ENCODE measurements at regions not wholly inside any gene's neighbourhood (a gene's known extent, or its start where the extent isn't known, plus 50 kb on each side); places are given as distances from the start of the nearest gene placed in this dataset.

DNA sequence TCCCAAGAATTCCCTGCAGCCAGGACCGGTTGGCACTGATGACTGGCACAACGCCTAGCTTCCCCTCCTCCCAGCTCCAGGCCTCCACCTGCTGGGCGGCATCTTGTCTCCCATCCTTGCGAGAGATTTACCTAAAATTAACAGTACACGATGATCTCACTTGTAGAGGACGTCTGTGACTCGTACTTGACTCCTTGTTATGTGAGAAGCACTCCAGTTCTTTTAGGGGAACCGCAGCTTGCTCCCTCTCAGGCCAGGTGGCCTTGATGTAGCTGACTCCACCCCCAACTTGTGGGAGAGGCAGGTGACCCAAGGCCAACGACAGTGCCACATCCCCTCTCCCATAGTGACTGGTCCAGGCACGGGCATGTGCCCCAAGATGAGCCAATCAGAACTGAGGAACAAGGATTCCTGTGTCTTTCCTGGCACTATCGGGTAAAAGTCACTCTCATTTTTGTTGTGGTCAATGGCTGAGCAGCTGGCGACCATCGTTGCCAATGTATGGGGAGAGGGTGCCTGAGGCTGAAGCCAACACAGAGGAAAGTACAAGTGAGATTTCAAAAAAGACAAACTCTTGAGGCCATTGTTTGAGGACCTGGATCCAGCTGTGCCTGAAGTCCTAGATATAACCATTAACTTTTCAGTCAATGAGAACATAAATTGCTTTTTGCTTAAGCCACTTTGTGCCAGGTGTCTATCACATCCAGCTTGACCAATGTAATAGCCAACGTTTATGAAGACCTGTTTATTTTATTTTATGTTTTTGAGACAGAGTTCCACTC, 208.7 kb downstream of the RBM19 start:
- H3K36me3 ChIP-seq (ENCODE audit: control insufficient read depth in 2 of 3, insufficient read depth in 3 of 3, low read length in 3 of 3), result no peaks in the 10 kb centered on the region
- TF ChIP-seq, protein P1, sequence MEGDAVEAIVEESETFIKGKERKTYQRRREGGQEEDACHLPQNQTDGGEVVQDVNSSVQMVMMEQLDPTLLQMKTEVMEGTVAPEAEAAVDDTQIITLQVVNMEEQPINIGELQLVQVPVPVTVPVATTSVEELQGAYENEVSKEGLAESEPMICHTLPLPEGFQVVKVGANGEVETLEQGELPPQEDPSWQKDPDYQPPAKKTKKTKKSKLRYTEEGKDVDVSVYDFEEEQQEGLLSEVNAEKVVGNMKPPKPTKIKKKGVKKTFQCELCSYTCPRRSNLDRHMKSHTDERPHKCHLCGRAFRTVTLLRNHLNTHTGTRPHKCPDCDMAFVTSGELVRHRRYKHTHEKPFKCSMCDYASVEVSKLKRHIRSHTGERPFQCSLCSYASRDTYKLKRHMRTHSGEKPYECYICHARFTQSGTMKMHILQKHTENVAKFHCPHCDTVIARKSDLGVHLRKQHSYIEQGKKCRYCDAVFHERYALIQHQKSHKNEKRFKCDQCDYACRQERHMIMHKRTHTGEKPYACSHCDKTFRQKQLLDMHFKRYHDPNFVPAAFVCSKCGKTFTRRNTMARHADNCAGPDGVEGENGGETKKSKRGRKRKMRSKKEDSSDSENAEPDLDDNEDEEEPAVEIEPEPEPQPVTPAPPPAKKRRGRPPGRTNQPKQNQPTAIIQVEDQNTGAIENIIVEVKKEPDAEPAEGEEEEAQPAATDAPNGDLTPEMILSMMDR (IDR thresholded peaks at IDR 0.05; ENCODE audit: borderline replicate concordance, extremely low read depth, insufficient read depth), result no peak
- no peak overlapping the region for H3K27ac ChIP-seq (ENCODE audit: low read depth in 2 of 2, low read length in 2 of 2)
- intact Hi-C loops (cut with DNase I), result no loop called here
- no peaks in the 10 kb centered on the region for H3K4me1 ChIP-seq (ENCODE audit: control insufficient read depth in 2 of 3, insufficient read depth in 2 of 3, low read depth in 1 of 3, low read length in 3 of 3)
- FAIRE-seq (no peak), DNase-seq (no peak)
- H3K4me3 ChIP-seq (ENCODE audit: low read length in 3 of 3), result no peak overlapping the region
- no peaks in the 10 kb centered on the region for H3K27me3 ChIP-seq (ENCODE audit: control insufficient read depth, insufficient read depth, low read length)
- no peak overlapping the region for H3K9ac ChIP-seq (ENCODE audit: low read length in 3 of 3)
- H3K9me3 ChIP-seq (ENCODE audit: control insufficient read depth in 2 of 3, insufficient read depth in 1 of 3, low read length in 3 of 3), result no peaks in the 10 kb centered on the region

DNA sequence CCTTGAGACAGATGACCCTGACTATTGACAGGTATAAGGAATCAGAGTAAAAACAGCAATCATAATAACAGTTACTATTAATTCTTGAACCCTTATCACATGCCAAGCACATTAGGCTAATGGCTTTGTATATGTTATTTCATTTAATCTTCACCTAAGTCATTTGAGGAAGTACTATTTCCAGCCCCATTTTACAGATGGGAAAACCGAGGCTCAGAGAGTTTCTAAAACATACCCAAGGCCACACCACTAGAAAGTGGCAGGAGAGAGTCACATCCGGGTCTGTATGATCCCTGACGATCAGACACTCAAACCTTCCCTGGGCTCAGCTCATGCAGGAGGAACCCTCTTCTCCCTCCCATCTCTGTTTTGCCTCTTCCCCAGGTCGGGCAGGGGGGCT, 209.5 kb downstream of the RBM19 start:
- FAIRE-seq (no peak), DNase-seq (no peak)
- Histone ChIP-seq H3K9ac (ENCODE audit: low read length in 3 of 3) (no peak overlapping the region), H3K27ac (ENCODE audit: low read depth in 2 of 2, low read length in 2 of 2) (no peak overlapping the region), H3K36me3 (ENCODE audit: control insufficient read depth in 2 of 3, insufficient read depth in 3 of 3, low read length in 3 of 3) (no peaks in the 10 kb centered on the region), H3K4me3 (ENCODE audit: low read length in 3 of 3) (no peak overlapping the region), H3K27me3 (ENCODE audit: control insufficient read depth, insufficient read depth, low read length) (no peaks in the 10 kb centered on the region), H3K9me3 (ENCODE audit: control insufficient read depth in 2 of 3, insufficient read depth in 1 of 3, low read length in 3 of 3) (no peaks in the 10 kb centered on the region), H3K4me1 (ENCODE audit: control insufficient read depth in 2 of 3, insufficient read depth in 2 of 3, low read depth in 1 of 3, low read length in 3 of 3) (no peaks in the 10 kb centered on the region)
- TF ChIP-seq, protein P1 (IDR thresholded peaks at IDR 0.05; ENCODE audit: borderline replicate concordance, extremely low read depth, insufficient read depth), result no peak
- intact Hi-C loops (cut with DNase I), result no loop called here

DNA sequence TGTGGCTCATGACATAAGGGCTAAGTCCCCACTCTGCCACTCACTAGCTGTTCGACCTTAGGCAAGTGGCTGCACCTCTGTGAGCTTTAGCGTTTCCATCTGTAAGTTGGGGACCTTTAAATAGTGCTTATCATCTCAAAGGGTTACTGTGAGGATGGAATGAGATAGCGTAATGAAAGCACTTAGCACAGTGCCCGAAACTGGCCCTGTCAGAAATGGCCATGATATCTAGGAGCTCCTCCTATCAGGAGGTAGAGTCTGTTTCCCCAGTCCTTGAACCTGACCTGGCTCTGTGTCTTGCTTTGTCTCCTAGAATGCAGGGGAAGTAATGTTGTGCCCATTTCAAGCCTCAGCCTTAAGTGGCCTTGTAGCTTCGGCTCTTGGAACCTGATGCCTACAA, 211.0 kb downstream of the RBM19 start:
- Histone ChIP-seq H3K27me3 (ENCODE audit: control insufficient read depth, insufficient read depth, low read length) (no peaks in the 10 kb centered on the region), H3K9ac (ENCODE audit: low read length in 3 of 3) (no peak overlapping the region), H3K27ac (ENCODE audit: low read depth in 2 of 2, low read length in 2 of 2) (no peak overlapping the region), H3K36me3 (ENCODE audit: control insufficient read depth in 2 of 3, insufficient read depth in 3 of 3, low read length in 3 of 3) (no peaks in the 10 kb centered on the region), H3K4me3 (ENCODE audit: low read length in 3 of 3) (no peak overlapping the region), H3K4me1 (ENCODE audit: control insufficient read depth in 2 of 3, insufficient read depth in 2 of 3, low read depth in 1 of 3, low read length in 3 of 3) (no peaks in the 10 kb centered on the region), H3K9me3 (ENCODE audit: control insufficient read depth in 2 of 3, insufficient read depth in 1 of 3, low read length in 3 of 3) (no peaks in the 10 kb centered on the region)
- no peak for DNase-seq
- TF ChIP-seq, protein P1 (IDR thresholded peaks at IDR 0.05; ENCODE audit: borderline replicate concordance, extremely low read depth, insufficient read depth), result no peak
- intact Hi-C loops (cut with DNase I), result no loop called here
- FAIRE-seq, result no peak

DNA sequence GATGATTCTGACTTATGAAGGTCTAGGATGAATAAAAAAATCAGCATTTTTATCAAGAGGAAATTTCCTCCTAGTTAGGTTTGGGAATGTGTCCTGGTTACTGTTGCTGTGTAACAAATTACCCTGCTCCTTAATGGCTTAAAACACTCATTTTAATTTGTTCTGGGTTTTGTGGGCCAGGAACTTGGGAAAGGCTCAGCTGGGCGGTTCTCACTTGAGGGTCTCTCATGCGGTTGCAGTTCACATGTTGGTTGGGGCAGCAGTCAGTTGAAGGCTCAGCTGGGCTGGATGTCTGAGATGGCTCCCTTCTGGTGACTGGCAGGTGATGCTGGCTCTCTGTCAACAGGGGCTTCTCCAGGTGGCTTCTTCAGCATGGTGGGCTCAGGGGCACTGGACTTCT, 214.6 kb downstream of the RBM19 start:
- Histone ChIP-seq H3K4me1 (ENCODE audit: control insufficient read depth in 2 of 3, insufficient read depth in 2 of 3, low read depth in 1 of 3, low read length in 3 of 3) (no peaks in the 10 kb centered on the region), H3K36me3 (ENCODE audit: control insufficient read depth in 2 of 3, insufficient read depth in 3 of 3, low read length in 3 of 3) (no peaks in the 10 kb centered on the region), H3K27me3 (ENCODE audit: control insufficient read depth, insufficient read depth, low read length) (no peaks in the 10 kb centered on the region), H3K9ac (ENCODE audit: low read length in 3 of 3) (no peak overlapping the region), H3K4me3 (ENCODE audit: low read length in 3 of 3) (no peak overlapping the region), H3K9me3 (ENCODE audit: control insufficient read depth in 2 of 3, insufficient read depth in 1 of 3, low read length in 3 of 3) (no peaks in the 10 kb centered on the region), H3K27ac (ENCODE audit: low read depth in 2 of 2, low read length in 2 of 2) (no peak overlapping the region)
- FAIRE-seq, result no peak
- DNase-seq, result no peak
- intact Hi-C loops (cut with DNase I), result no loop called here
- TF ChIP-seq, protein P1 (IDR thresholded peaks at IDR 0.05; ENCODE audit: borderline replicate concordance, extremely low read depth, insufficient read depth), result no peak

All from kidney (tissue), 13 donors.